A549 (cell line): ENCODE measurements at regions not wholly inside any gene's neighbourhood (a gene's known extent, or its start where the extent isn't known, plus 50 kb on each side); places are given as distances from the start of the nearest gene placed in this dataset.

Experiments
- EP300 ChIP-seq, 2 experiments: fragments of >200 bp; sonication (Bioruptor Twin); formaldehyde crosslinking; IDR thresholded peaks; 2 replicates in 1 of 2; 3 replicates in 1 of 2; pipeline ENCODE4 v1.6.1; 2016 to 2017
- GATA3 ChIP-seq: IDR thresholded peaks from 2 replicates; pipeline ENCODE4 v1.6.1; 2012; ENCODE audit warnings: borderline replicate concordance
- NR3C1 ChIP-seq: fragments of >200 bp; sonication (Bioruptor Twin); formaldehyde crosslinking; IDR thresholded peaks from 3 replicates; pipeline ENCODE4 v1.6.1; 2017
- POLR2A ChIP-seq: IDR thresholded peaks from 2 replicates; pipeline ENCODE4 v1.6.1; 2012; ENCODE audit warnings: mild to moderate bottlenecking, low read length
- RAD21 ChIP-seq, 2 experiments: fragments of >200 bp in 1 of 2; sonication (Bioruptor Twin) in 1 of 2; formaldehyde crosslinking in 1 of 2; IDR thresholded peaks in 1 of 2; conservative IDR thresholded peaks in 1 of 2; 2 replicates in 1 of 2; 3 replicates in 1 of 2; pipeline ENCODE4 v1.6.1; 2012 to 2018; ENCODE audit warnings: inconsistent platforms in 1 of 2
- TF ChIP-seq, protein P1 (sequence below): fragments of >200 bp; sonication (Bioruptor Twin); formaldehyde crosslinking; IDR thresholded peaks from 3 replicates; pipeline ENCODE4 v1.5.1; 2016
- TF ChIP-seq, protein P2 (sequence below): fragments of >200 bp; sonication (Bioruptor Twin); formaldehyde crosslinking; IDR thresholded peaks from 3 replicates; pipeline ENCODE4 v1.6.1; 2016
- TF ChIP-seq, protein P3 (sequence below): fragments of 200-600 bp; sonication (generic); IDR thresholded peaks from 2 replicates; pipeline ENCODE4 v1.6.1; 2016; ENCODE audit warnings: antibody characterized with exemption, mild to moderate bottlenecking, moderate library complexity
- TF ChIP-seq, protein P4 (sequence below): fragments of 450-650 bp; IDR thresholded peaks from 2 replicates; pipeline ENCODE4 v1.6.1; 2014; ENCODE audit warnings: antibody characterized with exemption

DNA sequence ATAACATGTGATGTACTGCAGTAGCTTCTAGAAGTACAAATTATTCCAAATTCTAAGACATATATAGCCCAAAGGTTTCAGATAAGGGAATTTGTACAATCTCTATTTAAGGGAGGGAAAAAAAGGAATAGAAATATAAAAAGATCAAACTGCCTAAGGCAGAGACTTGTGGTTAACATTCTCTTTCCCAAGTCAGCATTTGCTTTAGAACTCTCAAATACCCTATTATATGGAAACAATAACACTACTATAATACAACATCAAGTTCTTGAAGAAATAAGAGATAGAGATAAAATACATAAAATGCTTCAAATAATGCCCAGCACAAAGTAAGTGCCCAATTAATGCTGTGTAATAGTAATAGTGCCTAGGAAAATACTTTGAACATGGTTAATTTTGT, 123.1 kb downstream of the CRPPA start:
- TF ChIP-seq, protein P1, sequence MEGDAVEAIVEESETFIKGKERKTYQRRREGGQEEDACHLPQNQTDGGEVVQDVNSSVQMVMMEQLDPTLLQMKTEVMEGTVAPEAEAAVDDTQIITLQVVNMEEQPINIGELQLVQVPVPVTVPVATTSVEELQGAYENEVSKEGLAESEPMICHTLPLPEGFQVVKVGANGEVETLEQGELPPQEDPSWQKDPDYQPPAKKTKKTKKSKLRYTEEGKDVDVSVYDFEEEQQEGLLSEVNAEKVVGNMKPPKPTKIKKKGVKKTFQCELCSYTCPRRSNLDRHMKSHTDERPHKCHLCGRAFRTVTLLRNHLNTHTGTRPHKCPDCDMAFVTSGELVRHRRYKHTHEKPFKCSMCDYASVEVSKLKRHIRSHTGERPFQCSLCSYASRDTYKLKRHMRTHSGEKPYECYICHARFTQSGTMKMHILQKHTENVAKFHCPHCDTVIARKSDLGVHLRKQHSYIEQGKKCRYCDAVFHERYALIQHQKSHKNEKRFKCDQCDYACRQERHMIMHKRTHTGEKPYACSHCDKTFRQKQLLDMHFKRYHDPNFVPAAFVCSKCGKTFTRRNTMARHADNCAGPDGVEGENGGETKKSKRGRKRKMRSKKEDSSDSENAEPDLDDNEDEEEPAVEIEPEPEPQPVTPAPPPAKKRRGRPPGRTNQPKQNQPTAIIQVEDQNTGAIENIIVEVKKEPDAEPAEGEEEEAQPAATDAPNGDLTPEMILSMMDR: no peak
- TF ChIP-seq NR3C1 (no peak), EP300 (IDR thresholded peaks at IDR 0.05) (no peak), RAD21 (conservative IDR thresholded peaks at IDR 0.05 in 1 of 2, IDR thresholded peaks at IDR 0.05 in 1 of 2) (no peak), POLR2A (no peak), GATA3 (no peak)
- TF ChIP-seq, protein P2, sequence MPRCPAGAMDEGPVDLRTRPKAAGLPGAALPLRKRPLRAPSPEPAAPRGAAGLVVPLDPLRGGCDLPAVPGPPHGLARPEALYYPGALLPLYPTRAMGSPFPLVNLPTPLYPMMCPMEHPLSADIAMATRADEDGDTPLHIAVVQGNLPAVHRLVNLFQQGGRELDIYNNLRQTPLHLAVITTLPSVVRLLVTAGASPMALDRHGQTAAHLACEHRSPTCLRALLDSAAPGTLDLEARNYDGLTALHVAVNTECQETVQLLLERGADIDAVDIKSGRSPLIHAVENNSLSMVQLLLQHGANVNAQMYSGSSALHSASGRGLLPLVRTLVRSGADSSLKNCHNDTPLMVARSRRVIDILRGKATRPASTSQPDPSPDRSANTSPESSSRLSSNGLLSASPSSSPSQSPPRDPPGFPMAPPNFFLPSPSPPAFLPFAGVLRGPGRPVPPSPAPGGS: no peak
- TF ChIP-seq, protein P3, sequence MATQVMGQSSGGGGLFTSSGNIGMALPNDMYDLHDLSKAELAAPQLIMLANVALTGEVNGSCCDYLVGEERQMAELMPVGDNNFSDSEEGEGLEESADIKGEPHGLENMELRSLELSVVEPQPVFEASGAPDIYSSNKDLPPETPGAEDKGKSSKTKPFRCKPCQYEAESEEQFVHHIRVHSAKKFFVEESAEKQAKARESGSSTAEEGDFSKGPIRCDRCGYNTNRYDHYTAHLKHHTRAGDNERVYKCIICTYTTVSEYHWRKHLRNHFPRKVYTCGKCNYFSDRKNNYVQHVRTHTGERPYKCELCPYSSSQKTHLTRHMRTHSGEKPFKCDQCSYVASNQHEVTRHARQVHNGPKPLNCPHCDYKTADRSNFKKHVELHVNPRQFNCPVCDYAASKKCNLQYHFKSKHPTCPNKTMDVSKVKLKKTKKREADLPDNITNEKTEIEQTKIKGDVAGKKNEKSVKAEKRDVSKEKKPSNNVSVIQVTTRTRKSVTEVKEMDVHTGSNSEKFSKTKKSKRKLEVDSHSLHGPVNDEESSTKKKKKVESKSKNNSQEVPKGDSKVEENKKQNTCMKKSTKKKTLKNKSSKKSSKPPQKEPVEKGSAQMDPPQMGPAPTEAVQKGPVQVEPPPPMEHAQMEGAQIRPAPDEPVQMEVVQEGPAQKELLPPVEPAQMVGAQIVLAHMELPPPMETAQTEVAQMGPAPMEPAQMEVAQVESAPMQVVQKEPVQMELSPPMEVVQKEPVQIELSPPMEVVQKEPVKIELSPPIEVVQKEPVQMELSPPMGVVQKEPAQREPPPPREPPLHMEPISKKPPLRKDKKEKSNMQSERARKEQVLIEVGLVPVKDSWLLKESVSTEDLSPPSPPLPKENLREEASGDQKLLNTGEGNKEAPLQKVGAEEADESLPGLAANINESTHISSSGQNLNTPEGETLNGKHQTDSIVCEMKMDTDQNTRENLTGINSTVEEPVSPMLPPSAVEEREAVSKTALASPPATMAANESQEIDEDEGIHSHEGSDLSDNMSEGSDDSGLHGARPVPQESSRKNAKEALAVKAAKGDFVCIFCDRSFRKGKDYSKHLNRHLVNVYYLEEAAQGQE: no peak
- TF ChIP-seq, protein P4, sequence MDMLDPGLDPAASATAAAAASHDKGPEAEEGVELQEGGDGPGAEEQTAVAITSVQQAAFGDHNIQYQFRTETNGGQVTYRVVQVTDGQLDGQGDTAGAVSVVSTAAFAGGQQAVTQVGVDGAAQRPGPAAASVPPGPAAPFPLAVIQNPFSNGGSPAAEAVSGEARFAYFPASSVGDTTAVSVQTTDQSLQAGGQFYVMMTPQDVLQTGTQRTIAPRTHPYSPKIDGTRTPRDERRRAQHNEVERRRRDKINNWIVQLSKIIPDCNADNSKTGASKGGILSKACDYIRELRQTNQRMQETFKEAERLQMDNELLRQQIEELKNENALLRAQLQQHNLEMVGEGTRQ: no peak
